GM18508 (cell line): ENCODE measurements at regions not wholly inside any gene's neighbourhood (a gene's known extent, or its start where the extent isn't known, plus 50 kb on each side); places are given as distances from the start of the nearest gene placed in this dataset.
"Not testable (repeated sequence)": the region's sequence is repeated elsewhere in the genome, so short reads cannot be mapped to it uniquely, and the experiment has no call there.

Source experiments
- ATAC-seq: cut with Tn5 transposase; IDR thresholded peaks from one replicate; pipeline ENCODE4 v1.9.1; 2021; ENCODE audit warnings: moderate number of reproducible peaks; ENCODE audit not compliant: insufficient read depth, unreplicated experiment

- ATAC-seq: no peak
Measured at GRCh38 chr3:144948711-144949110, 977.1 kb downstream of the DIPK2A start.

DNA sequence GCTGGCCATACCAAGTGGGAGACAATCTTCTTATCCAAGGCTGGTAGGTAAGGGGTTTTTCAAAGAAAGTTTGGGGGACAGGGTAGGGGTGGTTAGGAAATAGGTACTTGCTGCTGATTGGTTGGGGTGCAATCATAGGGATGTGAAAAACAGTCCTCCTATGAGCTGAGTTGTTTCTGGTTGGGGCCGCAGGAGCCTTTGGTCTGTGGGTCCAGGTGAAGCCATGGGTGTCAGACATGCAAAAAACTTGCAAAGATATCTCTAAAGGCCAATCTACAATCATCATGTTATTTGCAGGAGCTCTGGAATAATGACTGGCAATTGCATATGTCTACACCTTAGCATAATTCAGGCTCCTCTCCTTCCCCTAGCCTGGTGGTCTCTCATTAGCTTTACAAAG, 982.3 kb downstream of the DIPK2A start:
- ATAC-seq: no peak

GRCh38 chr3:144957398-144958101, 985.9 kb downstream of the DIPK2A start:
- no peak for ATAC-seq

DNA sequence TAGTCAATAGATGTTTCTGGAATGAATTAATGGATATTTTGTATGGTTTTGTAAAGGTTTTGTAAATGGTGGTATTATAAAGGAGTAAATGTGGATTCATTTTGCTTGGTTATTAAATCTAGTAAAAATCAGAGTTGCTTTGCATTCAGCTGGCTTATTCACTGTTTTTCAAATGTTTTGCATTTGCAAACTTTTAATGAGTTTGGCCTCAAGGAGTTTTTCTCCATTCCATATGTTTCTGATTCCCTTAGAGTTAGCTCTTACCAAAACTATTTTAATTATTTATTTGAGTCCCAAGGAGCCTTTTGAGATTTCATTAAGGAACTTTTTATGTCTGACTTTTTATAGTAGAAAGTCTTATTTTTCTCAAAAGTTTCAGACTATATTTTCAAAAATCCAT, 992.2 kb downstream of the DIPK2A start:
- ATAC-seq: no peak

DNA sequence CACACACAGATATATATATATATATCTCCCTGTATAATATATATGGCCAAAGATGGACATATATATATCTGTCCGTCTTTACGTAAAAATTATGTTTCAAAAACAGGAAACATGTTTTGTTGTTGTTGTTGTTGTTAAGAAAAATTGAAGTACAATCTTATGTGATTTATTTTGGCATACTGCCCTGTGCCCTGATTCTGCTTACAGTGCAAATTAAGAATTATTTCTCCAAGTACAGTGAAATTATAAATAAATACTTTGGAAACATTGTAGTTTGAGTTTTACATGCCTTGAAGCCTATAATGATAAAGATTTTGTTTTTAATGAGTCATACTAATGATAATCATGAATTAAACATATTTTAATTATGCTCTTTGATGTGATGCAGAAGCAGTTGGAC, 994.9 kb downstream of the DIPK2A start:
- no peak for ATAC-seq

- no peak for ATAC-seq
Measured at GRCh38 chr3:144968750-144969350, 997.2 kb downstream of the DIPK2A start.

DNA sequence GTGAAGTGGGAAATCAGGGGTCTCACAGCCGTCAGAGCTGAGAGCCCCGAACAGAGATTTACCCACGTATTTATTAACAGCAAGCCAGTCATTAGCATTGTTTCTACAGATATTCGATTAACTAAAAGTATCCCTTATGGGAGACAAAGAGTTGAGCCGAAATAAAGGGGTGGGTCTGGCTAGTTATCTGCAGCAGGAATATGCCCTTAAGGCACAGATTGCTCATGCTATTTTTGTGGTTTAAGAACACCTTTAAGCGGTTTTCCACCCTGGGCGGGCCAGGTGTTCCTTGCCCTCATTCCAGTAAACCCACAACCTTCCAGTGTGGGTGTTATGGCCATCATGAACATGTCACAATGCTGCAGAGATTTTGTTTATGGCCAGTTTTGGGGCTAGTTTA, 1012.9 kb downstream of the DIPK2A start:
- not testable (repeated sequence) for ATAC-seq

GRCh38 chr3:144989807-144990206, 1018.2 kb downstream of the DIPK2A start:
- ATAC-seq: no peak

DNA sequence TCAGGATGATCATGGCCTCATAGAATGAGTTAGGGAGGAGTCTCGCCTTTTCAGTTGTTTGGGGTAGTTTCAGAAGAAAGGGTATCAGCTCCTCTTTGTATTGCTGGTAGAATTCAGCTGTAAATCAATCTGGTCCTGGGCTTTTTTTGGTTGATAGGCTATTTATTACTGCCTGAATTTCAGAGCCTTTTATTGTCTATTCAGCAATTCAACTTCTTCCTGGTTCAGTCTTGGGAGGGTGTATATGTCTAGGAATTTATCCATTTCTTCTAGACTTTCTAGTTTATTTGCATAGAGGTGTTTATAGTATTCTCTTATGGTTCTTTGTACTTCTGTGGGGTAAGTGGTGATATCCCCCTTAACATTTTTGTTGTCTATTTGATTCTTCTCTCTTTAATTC, 1024.2 kb downstream of the DIPK2A start:
- ATAC-seq: no peak

DNA sequence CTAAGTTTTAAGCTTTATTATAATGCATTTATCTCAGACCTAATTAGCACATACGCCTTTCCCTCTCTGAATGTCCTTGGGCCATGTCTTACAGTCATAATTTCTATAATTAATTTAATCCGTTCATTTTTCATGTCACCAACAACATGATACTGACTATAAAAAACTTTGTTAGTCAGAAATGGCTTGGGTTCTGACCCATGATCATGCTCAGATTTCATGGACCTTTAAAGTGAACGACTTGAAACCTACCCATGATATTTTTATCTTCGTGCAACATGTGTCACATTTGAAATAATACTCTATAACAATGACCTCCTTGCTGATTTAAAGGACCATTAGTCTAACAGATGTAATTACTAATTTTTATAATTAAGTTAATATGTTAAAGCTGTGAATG, 1033.8 kb downstream of the DIPK2A start:
- no peak for ATAC-seq

- no peak for ATAC-seq
Measured at GRCh38 chr3:145006271-145006670, 1034.6 kb downstream of the DIPK2A start.

DNA sequence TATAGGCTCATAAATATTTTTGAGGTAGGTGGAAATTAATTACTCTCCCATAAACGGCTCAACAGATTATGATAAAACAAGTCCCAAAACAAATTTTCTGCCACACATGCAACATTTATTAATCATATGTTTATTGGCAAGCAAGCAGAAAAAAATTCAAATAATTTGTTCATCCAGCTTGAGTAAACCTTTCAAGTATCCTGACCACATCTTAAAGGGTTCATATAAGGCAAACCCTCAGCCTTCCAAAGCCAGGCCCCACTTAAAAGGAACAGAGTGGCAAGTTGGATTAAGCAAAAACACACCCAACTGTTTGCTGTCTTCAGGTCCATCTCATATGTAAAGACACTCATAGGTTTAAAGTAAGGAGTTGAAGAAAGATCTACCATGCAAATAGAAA, 1042.3 kb downstream of the DIPK2A start:
- ATAC-seq: no peak

DNA sequence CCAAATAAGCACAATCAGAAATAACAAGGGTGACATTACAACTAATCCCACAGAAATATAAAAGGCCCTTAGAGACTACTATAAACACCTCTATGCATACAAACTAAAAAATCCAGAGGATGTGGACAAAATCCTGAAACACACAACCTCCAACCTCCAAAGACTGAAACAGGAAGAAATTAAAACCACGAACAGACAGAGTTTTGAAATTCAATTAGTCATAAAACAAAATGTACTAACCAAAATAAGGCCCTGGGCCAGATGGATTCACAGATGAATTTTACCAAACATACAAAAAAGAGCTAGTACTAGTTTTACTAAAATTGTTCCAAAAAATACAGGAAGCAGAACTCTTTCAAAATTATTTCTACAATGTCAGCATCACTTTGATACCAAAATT, 1043.6 kb downstream of the DIPK2A start:
- ATAC-seq: no peak

DNA sequence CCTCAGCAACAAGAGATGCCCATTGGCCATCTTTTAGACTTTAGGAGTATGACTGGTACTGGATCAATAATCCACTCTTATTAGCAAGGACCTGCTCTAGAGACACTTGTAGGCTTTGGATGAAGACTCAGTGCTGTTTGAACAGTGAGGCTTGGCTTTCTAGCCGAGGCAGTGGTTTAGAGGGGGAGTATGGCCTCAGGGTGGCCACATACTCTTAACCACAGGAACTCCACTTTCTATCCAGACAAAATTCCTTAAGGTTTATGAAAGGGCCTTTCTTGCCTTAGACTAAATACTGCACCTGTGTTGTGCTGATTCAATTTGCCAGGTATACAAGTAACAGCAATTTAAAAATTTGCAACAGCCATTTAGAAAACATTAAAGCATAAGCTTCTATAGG, 1046.3 kb downstream of the DIPK2A start:
- ATAC-seq: no peak

GRCh38 chr3:145022447-145022846, 1050.8 kb downstream of the DIPK2A start:
- ATAC-seq: no peak

GRCh38 chr3:145024700-145025099, 1053.1 kb downstream of the DIPK2A start:
- no peak for ATAC-seq

DNA sequence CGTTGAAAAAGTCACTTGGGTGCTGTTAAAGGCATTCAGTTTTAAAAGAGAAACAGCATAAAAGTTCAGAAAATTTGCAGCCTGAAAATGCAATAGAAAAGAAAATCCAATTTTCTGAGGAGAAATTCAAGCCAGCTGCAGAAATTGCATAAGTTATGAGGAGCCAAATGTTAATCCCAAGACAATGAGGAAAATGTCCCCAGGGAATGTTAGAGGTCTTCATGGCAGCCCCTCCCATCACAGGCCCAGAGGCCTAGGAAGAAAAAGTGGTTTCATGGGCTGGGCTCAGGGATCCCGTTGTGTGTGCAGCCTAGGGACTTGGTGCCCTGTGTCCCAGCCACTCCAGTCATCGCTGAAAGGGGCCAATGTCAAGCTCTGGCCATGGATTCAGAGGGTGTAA, 1055.6 kb downstream of the DIPK2A start:
- not testable (repeated sequence) for ATAC-seq

- ATAC-seq: no peak
Measured at GRCh38 chr3:145032791-145033190, 1061.2 kb downstream of the DIPK2A start.

DNA sequence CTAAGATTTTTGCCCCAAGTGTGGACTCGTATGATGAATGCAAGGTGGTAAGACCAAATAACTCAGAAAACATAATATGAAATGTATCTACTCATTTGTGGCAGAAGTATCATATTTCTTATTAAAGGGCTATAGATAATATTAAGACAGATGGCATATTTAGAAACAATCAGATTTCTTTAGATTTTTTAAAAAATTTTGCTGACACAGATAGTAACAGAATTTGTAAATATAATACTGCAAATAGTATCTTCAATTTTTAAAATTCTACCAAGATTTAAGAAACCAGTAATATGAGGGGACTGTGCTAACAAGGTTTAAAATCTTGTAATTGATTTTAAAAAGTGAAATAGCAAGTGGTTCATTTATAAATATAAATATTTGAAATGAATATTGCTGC, 1064.1 kb downstream of the DIPK2A start:
- ATAC-seq: no peak

DNA sequence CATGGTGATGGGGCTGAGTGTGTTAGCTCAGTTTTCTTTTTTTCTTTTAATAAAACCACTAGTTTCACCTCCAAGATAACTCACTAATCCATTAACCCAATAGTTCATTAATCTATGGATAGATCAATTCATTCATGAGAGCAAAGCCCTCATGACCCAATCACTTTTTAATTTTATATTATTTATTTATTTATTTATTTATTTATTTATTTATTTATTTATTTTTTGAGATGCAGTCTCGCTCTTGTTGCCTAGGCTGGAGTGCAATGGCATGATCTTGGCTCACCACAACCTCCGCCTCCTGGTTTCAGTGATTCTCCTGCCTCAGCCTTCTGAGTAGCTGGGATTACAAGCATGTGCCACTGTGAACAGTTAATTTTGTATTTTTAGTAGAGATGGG, 1082.4 kb downstream of the DIPK2A start:
- not testable (repeated sequence) for ATAC-seq

DNA sequence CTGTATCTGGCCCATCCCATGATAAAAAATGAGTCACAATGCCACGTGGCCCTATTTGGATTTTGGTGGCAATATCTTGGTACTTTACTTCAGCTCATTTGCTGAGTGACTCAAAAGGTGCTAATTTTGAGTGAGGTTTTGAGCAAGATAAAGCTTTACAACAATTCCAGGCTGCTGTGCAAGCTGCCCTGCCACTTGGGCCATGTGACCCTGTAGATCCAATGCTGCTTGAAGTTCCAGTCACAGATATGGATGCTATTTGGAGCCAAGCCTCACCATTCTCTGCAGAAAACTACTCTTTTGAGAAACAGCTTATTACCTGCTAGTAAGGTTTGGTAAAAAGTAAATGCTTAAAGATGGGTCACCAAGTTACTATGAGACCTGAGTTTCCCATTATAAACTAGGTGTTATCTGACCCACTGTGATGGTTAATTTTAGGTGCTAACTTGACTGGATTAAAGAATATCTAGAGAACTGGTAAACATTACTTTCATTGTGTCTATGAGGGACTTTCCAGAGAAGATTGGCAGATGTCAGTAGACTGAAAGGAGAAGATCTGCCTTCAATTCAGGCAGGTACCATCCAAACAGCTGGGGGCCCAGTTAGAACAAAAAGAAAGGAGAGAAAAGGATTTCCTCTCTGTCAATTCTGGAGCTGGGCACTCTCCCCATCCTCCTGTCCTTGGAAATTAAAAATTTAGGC, 1083.9 kb downstream of the DIPK2A start:
- peak; percentile 50 for ATAC-seq

GRCh38 chr3:145058483-145058882, 1086.9 kb downstream of the DIPK2A start:
- ATAC-seq: no peak
